Calu3 (cell line): ENCODE measurements at regions not wholly inside any gene's neighbourhood (a gene's known extent, or its start where the extent isn't known, plus 50 kb on each side); places are given as distances from the start of the nearest gene placed in this dataset.

ENCODE experiments used
- BruUV-seq: library from RNA; stranded (reverse); fragments of 400-500 nt; replicated peaks from 2 replicates; lab custom pipeline; 2021; lab: Mats Ljungman, UMichigan
- CTCF ChIA-PET: fragments of 300-600 bp; sonication (Branson Sonifier 250); formaldehyde crosslinking; loops from one replicate; lab custom pipeline; 2022; ENCODE audit warnings: antibody characterized with exemption; lab: Charles Lee
- DNase-seq: peaks from one replicate; pipeline ENCODE4 v3.0.0; 2022
- H3K27ac Mint-ChIP-seq: one replicate; pipeline ENCODE4 v1.8.0; 2022; ENCODE audit warnings: mixed read lengths; ENCODE audit not compliant: unreplicated experiment
- H3K27me3 Mint-ChIP-seq: one replicate; pipeline ENCODE4 v1.8.0; 2022; ENCODE audit warnings: mixed read lengths; ENCODE audit not compliant: unreplicated experiment
- H3K36me3 Mint-ChIP-seq: one replicate; pipeline ENCODE4 v1.8.0; 2022; ENCODE audit warnings: mild to moderate bottlenecking, moderate library complexity, mixed read lengths; ENCODE audit not compliant: insufficient read depth, unreplicated experiment
- H3K4me1 Mint-ChIP-seq: one replicate; pipeline ENCODE4 v1.8.0; 2022; ENCODE audit warnings: mild to moderate bottlenecking, low read depth, mixed read lengths; ENCODE audit not compliant: unreplicated experiment
- H3K4me3 Mint-ChIP-seq: one replicate; pipeline ENCODE4 v1.8.0; 2022; ENCODE audit warnings: mild to moderate bottlenecking, low read depth, moderate library complexity, mixed read lengths; ENCODE audit not compliant: unreplicated experiment
- H3K9me3 Mint-ChIP-seq: one replicate; pipeline ENCODE4 v1.8.0; 2022; ENCODE audit warnings: low read depth, mixed read lengths; ENCODE audit not compliant: unreplicated experiment
- intact Hi-C: fragments of 100-400 bp; cut with micrococcal nuclease; formaldehyde crosslinking; loops from one replicate; pipeline ENCODE4 v1.10.0; 2022; ENCODE audit not compliant: unreplicated experiment
- TF ChIP-seq, protein P1 (sequence below): fragments of 200-600 bp; IDR thresholded peaks from one replicate; pipeline ENCODE4 v1.8.0; 2022; ENCODE audit warnings: antibody characterized with exemption; ENCODE audit not compliant: unreplicated experiment

- intact Hi-C loops: no loop called here
- H3K4me3 Mint-ChIP-seq: no peak overlapping the region
- CTCF ChIA-PET: interaction anchor here (0.6 kb wide), 1 partner anchor 1340 kb away, joined by 3 read pairs; no protein-coding TSS in a partner anchor
- no peaks in the 10 kb centered on the region for H3K9me3 Mint-ChIP-seq
- no peaks in the 10 kb centered on the region for H3K36me3 Mint-ChIP-seq
- H3K4me1 Mint-ChIP-seq: no peaks in the 10 kb centered on the region
- BruUV-seq: no TSS peak
- no peak for DNase-seq
- H3K27ac Mint-ChIP-seq: no peak overlapping the region
- peaks cover 89% of the 10 kb centered on the region for H3K27me3 Mint-ChIP-seq
- TF ChIP-seq, protein P1, sequence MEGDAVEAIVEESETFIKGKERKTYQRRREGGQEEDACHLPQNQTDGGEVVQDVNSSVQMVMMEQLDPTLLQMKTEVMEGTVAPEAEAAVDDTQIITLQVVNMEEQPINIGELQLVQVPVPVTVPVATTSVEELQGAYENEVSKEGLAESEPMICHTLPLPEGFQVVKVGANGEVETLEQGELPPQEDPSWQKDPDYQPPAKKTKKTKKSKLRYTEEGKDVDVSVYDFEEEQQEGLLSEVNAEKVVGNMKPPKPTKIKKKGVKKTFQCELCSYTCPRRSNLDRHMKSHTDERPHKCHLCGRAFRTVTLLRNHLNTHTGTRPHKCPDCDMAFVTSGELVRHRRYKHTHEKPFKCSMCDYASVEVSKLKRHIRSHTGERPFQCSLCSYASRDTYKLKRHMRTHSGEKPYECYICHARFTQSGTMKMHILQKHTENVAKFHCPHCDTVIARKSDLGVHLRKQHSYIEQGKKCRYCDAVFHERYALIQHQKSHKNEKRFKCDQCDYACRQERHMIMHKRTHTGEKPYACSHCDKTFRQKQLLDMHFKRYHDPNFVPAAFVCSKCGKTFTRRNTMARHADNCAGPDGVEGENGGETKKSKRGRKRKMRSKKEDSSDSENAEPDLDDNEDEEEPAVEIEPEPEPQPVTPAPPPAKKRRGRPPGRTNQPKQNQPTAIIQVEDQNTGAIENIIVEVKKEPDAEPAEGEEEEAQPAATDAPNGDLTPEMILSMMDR: no peak
Observed at GRCh38 chr7:25786936-25787335, 365.1 kb upstream of the NFE2L3 start.

DNA sequence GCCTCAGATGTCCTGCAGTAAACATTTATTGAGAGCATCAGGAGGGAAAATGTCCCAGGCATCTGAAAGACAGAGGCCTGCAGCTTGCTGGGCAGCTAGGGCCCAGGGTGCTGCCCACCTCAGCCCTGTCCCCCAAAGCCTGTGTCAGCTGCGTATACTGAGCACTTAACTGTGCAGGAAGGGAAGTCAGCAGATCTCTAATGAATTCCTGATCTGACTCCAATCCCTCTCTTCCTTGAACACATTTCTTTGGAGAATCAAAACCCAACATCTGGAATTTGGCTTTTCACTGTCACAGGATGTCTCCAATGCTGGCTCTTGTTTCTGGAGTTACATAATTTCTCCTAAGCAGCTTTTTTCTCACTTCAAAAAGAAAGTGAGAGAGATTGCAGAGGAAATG lies 364.7 kb upstream of the NFE2L3 start:
- CTCF ChIA-PET: interaction anchor here (0.6 kb wide), 1 partner anchor 546 kb away, joined by 4 read pairs; no protein-coding TSS in a partner anchor

DNA sequence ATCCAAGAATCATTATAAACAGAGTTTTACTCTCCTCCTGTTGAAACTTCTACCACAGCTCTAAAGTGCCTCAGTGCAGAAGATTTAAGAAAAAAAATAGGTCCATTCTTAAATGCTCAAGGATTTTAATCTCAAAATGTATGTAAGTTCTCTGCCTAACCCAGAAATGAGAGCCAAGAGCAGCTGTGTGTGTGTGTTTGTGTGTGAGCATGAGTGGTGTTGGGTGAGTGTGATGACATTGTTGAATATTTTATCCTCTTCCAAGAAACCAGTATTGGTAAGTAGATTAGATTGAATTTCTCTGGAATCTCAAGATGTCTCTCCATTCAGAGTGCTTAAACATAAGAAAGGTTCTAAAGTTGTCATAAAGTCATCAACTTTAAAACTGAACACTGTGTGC lies 363.6 kb upstream of the NFE2L3 start:
- H3K4me3 Mint-ChIP-seq: no peak overlapping the region
- peaks cover 88% of the 10 kb centered on the region for H3K27me3 Mint-ChIP-seq
- H3K4me1 Mint-ChIP-seq: no peaks in the 10 kb centered on the region
- no peaks in the 10 kb centered on the region for H3K9me3 Mint-ChIP-seq
- no TSS peak for BruUV-seq
- no peak for DNase-seq
- CTCF ChIA-PET: no interaction called here
- no peaks in the 10 kb centered on the region for H3K36me3 Mint-ChIP-seq
- TF ChIP-seq, protein P1: no peak
- no peak overlapping the region for H3K27ac Mint-ChIP-seq
- intact Hi-C loops: no loop called here

More for the DNA sequence above, 364.7 kb upstream of the NFE2L3 start:
- TF ChIP-seq, protein P1: no peak
- Mint-ChIP-seq H3K27me3 (peaks cover 89% of the 10 kb centered on the region), H3K9me3 (no peaks in the 10 kb centered on the region), H3K4me1 (no peaks in the 10 kb centered on the region), H3K36me3 (no peaks in the 10 kb centered on the region), H3K4me3 (no peak overlapping the region), H3K27ac (no peak overlapping the region)
- BruUV-seq: no TSS peak
- no peak for DNase-seq
- intact Hi-C loops: no loop called here

DNA sequence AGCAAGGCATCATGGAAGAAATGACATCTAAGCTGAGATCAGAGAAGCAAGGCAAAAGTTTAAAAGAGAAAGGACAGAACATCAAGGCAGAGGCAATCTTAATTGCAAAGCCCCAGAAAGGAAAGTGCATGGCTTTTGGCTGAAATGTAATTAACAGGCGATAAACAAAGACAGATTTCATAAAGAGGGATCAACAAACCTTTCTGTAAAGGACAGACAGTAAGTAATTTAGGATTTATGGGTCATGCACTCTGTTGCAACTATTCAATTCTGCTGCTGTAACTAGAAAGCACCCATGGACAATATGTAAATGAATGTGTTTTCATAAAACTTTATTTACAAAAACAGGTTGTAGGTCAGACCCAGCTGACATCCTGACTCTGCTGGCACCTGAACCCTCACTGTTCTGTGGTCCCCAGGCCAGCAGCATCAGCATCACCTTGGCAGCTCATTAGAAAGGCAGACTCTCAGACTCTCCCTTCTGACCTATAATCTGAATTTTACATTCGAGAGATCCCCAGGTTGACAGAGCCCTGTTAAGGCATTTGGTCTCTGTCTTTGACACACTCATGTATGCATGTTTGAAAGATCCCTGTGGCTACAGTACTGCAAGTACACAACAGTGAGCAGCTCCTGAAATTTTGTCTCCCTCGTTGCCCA lies 362.9 kb upstream of the NFE2L3 start:
- Mint-ChIP-seq H3K36me3 (no peaks in the 10 kb centered on the region), H3K4me3 (no peak overlapping the region), H3K27ac (no peak overlapping the region), H3K27me3 (peaks cover 81% of the 10 kb centered on the region), H3K9me3 (no peaks in the 10 kb centered on the region), H3K4me1 (no peaks in the 10 kb centered on the region)
- intact Hi-C loops: no loop called here
- no peak for DNase-seq
- BruUV-seq: no TSS peak
- TF ChIP-seq, protein P1: no peak
- CTCF ChIA-PET: no interaction called here
